ENCODE measurements at regions not wholly inside any gene's neighbourhood (a gene's known extent, or its start where the extent isn't known, plus 50 kb on each side); places are given as distances from the start of the nearest gene placed in this dataset.
"Not testable (repeated sequence)": the region's sequence is repeated elsewhere in the genome, so short reads cannot be mapped to it uniquely, and the experiment has no call there.

GRCh38 chr1:73671530-73671929 lies 526.4 kb downstream of the LRRIQ3 start:
- no peak for TF ChIP-seq EZH2 (optimal IDR thresholded peaks at IDR 0.05; ENCODE audit: low read depth, low read length)
- no peak for TF ChIP-seq EZH2phosphoT487 (IDR thresholded peaks at IDR 0.05; ENCODE audit: low read length)
- TF ChIP-seq CTCF (IDR thresholded peaks at IDR 0.05; ENCODE audit: low read length), result no peak

GRCh38 chr1:73667959-73668358 lies 530.0 kb downstream of the LRRIQ3 start:
- H3K9me2 ChIP-seq (replicated peaks; ENCODE audit: insufficient read depth, low read length); H3K4me3 ChIP-seq (ENCODE audit: low read length); H3K79me2 ChIP-seq (ENCODE audit: low read length); H3K4me2 ChIP-seq (ENCODE audit: low read depth, low read length); H2AFZ ChIP-seq (ENCODE audit: low read length); H4K20me1 ChIP-seq (ENCODE audit: insufficient read depth, low read length); DNase-seq; H3K9ac ChIP-seq (ENCODE audit: low read length); H3K9me3 ChIP-seq (replicated peaks; ENCODE audit: insufficient read depth, low read length); H3K4me1 ChIP-seq (ENCODE audit: low read length); H3K27me3 ChIP-seq (replicated peaks; ENCODE audit: insufficient read depth, low read length); H3K27ac ChIP-seq (ENCODE audit: low read length); H3K36me3 ChIP-seq (replicated peaks; ENCODE audit: insufficient read depth, low read length); H3F3A ChIP-seq (ENCODE audit: insufficient read depth, low read length): not testable (repeated sequence)

More at GRCh38 chr1:73671530-73671929, 526.4 kb downstream of the LRRIQ3 start:
- Histone ChIP-seq H3K79me2 (ENCODE audit: low read length) (no peaks in the 10 kb centered on the region), H4K20me1 (ENCODE audit: insufficient read depth, low read length) (no peaks in the 10 kb centered on the region), H3K4me2 (ENCODE audit: low read depth, low read length) (no peak overlapping the region), H3K9me3 (replicated peaks; ENCODE audit: insufficient read depth, low read length) (no peaks in the 10 kb centered on the region), H3K4me3 (ENCODE audit: low read length) (no peak overlapping the region), H3K4me1 (ENCODE audit: low read length) (no peaks in the 10 kb centered on the region), H3K36me3 (replicated peaks; ENCODE audit: insufficient read depth, low read length) (no peaks in the 10 kb centered on the region), H3K27ac (ENCODE audit: low read length) (no peak overlapping the region), H3K27me3 (replicated peaks; ENCODE audit: insufficient read depth, low read length) (no peaks in the 10 kb centered on the region), H3K9me2 (replicated peaks; ENCODE audit: insufficient read depth, low read length) (no peaks in the 10 kb centered on the region), H3F3A (ENCODE audit: insufficient read depth, low read length) (no peaks in the 10 kb centered on the region), H3K9ac (ENCODE audit: low read length) (no peak overlapping the region), H2AFZ (ENCODE audit: low read length) (no peak overlapping the region)
- no peak for DNase-seq

GRCh38 chr1:73662526-73662925 lies 535.5 kb downstream of the LRRIQ3 start:
- Histone ChIP-seq H3K4me3 (ENCODE audit: low read length) (no peak overlapping the region), H3K79me2 (ENCODE audit: low read length) (no peaks in the 10 kb centered on the region)

More at GRCh38 chr1:73662526-73662925, 535.5 kb downstream of the LRRIQ3 start:
- H4K20me1 ChIP-seq (ENCODE audit: insufficient read depth, low read length), result no peaks in the 10 kb centered on the region
- H3K9me3 ChIP-seq (replicated peaks; ENCODE audit: insufficient read depth, low read length), result no peaks in the 10 kb centered on the region
- no peak overlapping the region for H3K27ac ChIP-seq (ENCODE audit: low read length)
- no peak overlapping the region for H3K4me2 ChIP-seq (ENCODE audit: low read depth, low read length)
- no peaks in the 10 kb centered on the region for H3K27me3 ChIP-seq (replicated peaks; ENCODE audit: insufficient read depth, low read length)
- H3K36me3 ChIP-seq (replicated peaks; ENCODE audit: insufficient read depth, low read length), result no peaks in the 10 kb centered on the region
- H3F3A ChIP-seq (ENCODE audit: insufficient read depth, low read length), result no peaks in the 10 kb centered on the region
- TF ChIP-seq EZH2 (optimal IDR thresholded peaks at IDR 0.05; ENCODE audit: low read depth, low read length) (no peak), EZH2phosphoT487 (IDR thresholded peaks at IDR 0.05; ENCODE audit: low read length) (no peak), CTCF (IDR thresholded peaks at IDR 0.05; ENCODE audit: low read length) (no peak)
- H3K9ac ChIP-seq (ENCODE audit: low read length), result no peak overlapping the region
- H2AFZ ChIP-seq (ENCODE audit: low read length), result no peak overlapping the region
- DNase-seq, result no peak
- no peaks in the 10 kb centered on the region for H3K4me1 ChIP-seq (ENCODE audit: low read length)
- H3K9me2 ChIP-seq (replicated peaks; ENCODE audit: insufficient read depth, low read length), result no peaks in the 10 kb centered on the region
